ENCODE measurements at regions not wholly inside any gene's neighbourhood (a gene's known extent, or its start where the extent isn't known, plus 50 kb on each side); places are given as distances from the start of the nearest gene placed in this dataset.

DNA sequence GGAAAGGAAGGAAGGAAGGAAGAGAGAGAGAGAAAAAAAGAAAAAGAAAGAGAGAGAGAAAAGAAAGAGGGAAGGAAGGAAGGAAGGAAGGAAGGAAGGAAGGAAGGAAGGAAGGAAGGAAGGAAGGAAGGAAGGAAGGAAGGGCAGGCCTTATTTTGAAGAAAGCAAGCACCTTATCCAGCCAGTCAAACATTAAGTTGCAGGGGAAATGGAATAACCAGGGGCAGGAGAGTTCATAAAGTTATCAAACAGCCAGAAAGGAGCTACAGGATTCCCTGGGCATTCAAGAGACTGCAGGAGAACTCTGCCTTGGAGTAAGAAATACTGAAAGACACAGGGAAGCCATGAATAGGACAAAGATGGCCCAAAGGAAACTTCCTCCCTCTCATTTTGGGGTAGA, 672.0 kb upstream of the INTU start:
- TF ChIP-seq, protein P1, sequence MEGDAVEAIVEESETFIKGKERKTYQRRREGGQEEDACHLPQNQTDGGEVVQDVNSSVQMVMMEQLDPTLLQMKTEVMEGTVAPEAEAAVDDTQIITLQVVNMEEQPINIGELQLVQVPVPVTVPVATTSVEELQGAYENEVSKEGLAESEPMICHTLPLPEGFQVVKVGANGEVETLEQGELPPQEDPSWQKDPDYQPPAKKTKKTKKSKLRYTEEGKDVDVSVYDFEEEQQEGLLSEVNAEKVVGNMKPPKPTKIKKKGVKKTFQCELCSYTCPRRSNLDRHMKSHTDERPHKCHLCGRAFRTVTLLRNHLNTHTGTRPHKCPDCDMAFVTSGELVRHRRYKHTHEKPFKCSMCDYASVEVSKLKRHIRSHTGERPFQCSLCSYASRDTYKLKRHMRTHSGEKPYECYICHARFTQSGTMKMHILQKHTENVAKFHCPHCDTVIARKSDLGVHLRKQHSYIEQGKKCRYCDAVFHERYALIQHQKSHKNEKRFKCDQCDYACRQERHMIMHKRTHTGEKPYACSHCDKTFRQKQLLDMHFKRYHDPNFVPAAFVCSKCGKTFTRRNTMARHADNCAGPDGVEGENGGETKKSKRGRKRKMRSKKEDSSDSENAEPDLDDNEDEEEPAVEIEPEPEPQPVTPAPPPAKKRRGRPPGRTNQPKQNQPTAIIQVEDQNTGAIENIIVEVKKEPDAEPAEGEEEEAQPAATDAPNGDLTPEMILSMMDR (conservative IDR thresholded peaks at IDR 0.05 in 1 of 2, IDR thresholded peaks at IDR 0.05 in 1 of 2; ENCODE audit: low read depth in 1 of 2, low read length in 2 of 2) = no peak
- TF ChIP-seq EZH2 (IDR thresholded peaks at IDR 0.05; ENCODE audit: low read length, missing control alignments) = no peak

Data from fibroblast of lung (primary cell).